ENCODE measurements at regions not wholly inside any gene's neighbourhood (a gene's known extent, or its start where the extent isn't known, plus 50 kb on each side); places are given as distances from the start of the nearest gene placed in this dataset.

DNA sequence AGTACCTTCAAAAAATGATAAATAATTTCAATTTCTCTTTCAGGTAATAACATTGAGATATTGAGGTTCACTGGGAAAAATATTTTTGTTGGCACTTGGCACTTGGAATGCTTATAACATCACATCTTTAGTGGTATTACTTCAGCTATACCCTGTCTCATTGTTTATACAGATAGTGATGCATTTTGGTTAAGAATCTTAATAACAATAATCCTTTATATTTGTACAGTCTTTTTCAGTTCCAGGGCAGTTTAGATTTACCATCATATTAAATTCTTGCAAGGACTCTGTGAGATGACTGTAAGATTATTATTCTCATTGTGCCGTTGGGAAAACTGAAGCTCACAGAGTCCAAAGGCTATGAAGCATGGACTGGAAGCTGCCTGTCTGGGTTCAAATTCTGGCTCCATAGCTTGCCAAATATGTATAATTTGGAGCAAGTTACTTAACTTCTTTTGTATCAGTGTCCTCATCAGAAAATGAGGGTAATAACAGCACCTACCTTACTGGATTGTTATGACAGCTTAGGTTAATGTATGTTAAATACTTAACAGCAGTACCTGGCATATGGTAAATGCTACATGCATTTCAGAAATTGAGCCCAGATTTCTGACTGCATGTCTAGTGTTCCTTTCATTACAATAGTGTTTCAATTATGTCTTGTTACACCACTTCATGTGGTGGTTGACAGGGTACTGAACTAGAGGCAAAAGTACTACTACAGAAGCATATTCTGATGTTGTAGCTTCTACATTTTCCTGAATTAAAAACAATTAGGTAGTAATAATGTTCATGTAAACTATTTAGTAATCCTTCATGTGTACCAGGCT lies 272.2 kb downstream of the PLK2 start:
- Histone ChIP-seq H3K4me3 (no peak overlapping the region), H3K9ac (no peak overlapping the region), H3K36me3 (no peaks in the 10 kb centered on the region), H3K4me1 (peaks cover 10% of the 10 kb centered on the region), H4K20me1 (ENCODE audit: low read depth) (no peaks in the 10 kb centered on the region), H3K79me2 (ENCODE audit: low read depth) (no peaks in the 10 kb centered on the region), H2AFZ (replicated peaks) (no peak overlapping the region), H3K9me3 (ENCODE audit: low read depth) (no peaks in the 10 kb centered on the region), H3F3A (ENCODE audit: low read depth) (no peaks in the 10 kb centered on the region), H3K27ac (no peak overlapping the region), H3K4me2 (no peak overlapping the region), H3K27me3 (no peaks in the 10 kb centered on the region)
- no peaks in the 10 kb centered on the region for H3K36me3 Mint-ChIP-seq
- no peak overlapping the region for H3K27ac Mint-ChIP-seq
- no peaks in the 10 kb centered on the region for H3K9me3 Mint-ChIP-seq
- no peak for TF ChIP-seq EZH2 (IDR thresholded peaks at IDR 0.05)
- no peaks in the 10 kb centered on the region for H3K27me3 Mint-ChIP-seq (ENCODE audit: insufficient read depth, low read depth)
- DNase-seq (ENCODE audit: low spot score), result no peak
- H3K4me1 Mint-ChIP-seq, result peaks cover 17% of the 10 kb centered on the region
- H3K4me3 Mint-ChIP-seq, result no peak overlapping the region

- no peak for DNase-seq (ENCODE audit: low spot score)
- H3K4me1 ChIP-seq, result peaks cover 16% of the 10 kb centered on the region
- H3F3A ChIP-seq (ENCODE audit: low read depth), result no peaks in the 10 kb centered on the region
- H3K4me3 ChIP-seq, result no peak overlapping the region
- no peak overlapping the region for H2AFZ ChIP-seq (replicated peaks)
- no peak overlapping the region for H3K27ac Mint-ChIP-seq
- H3K79me2 ChIP-seq (ENCODE audit: low read depth), result no peaks in the 10 kb centered on the region
- H3K9me3 Mint-ChIP-seq, result no peaks in the 10 kb centered on the region
- peaks cover 28% of the 10 kb centered on the region for H3K4me1 Mint-ChIP-seq
- no peaks in the 10 kb centered on the region for H3K27me3 ChIP-seq
- TF ChIP-seq CTCF (IDR thresholded peaks at IDR 0.05), result no peak
- TF ChIP-seq EZH2phosphoT487 (IDR thresholded peaks at IDR 0.05), result no peak
- no peak for TF ChIP-seq EZH2 (IDR thresholded peaks at IDR 0.05)
- H4K20me1 ChIP-seq (ENCODE audit: low read depth), result no peaks in the 10 kb centered on the region
- no peak overlapping the region for H3K27ac ChIP-seq
- no peak overlapping the region for H3K9ac ChIP-seq
- H3K36me3 Mint-ChIP-seq, result no peaks in the 10 kb centered on the region
- H3K36me3 ChIP-seq, result no peaks in the 10 kb centered on the region
- no peaks in the 10 kb centered on the region for H3K27me3 Mint-ChIP-seq (ENCODE audit: insufficient read depth, low read depth)
- H3K9me3 ChIP-seq (ENCODE audit: low read depth), result no peaks in the 10 kb centered on the region
- H3K4me2 ChIP-seq, result no peak overlapping the region
- no peak overlapping the region for H3K4me3 Mint-ChIP-seq
Measured at GRCh38 chr5:58185801-58186200, 274.1 kb downstream of the PLK2 start.

DNA sequence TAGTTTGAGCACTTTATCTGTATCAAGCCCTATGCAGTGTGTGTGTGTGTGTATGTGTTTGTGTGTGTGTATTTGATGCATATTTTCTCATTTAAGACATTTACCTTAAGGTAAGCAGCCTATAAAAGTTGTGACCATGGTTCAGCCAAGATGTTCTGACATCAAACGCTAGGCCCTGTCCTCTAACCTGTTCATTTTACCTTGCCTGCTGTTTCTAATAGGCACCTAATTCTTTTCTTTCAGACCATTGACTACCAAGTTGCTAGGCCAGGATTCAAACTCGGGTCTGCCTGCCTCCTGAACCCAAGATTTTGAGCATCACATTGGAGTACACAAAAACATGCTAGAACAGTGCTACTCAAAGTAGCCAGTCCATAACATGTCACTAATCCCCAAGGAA lies 274.5 kb downstream of the PLK2 start:
- H3K9me3 ChIP-seq (ENCODE audit: low read depth), result no peaks in the 10 kb centered on the region
- H3K79me2 ChIP-seq (ENCODE audit: low read depth), result no peaks in the 10 kb centered on the region
- Mint-ChIP-seq H3K36me3 (no peaks in the 10 kb centered on the region), H3K27me3 (ENCODE audit: insufficient read depth, low read depth) (no peaks in the 10 kb centered on the region), H3K4me3 (no peak overlapping the region), H3K27ac (no peak overlapping the region), H3K9me3 (no peaks in the 10 kb centered on the region), H3K4me1 (peaks cover 28% of the 10 kb centered on the region)
- H3K4me2 ChIP-seq, result no peak overlapping the region
- H3K27me3 ChIP-seq, result no peaks in the 10 kb centered on the region
- TF ChIP-seq EZH2 (IDR thresholded peaks at IDR 0.05) (no peak), CTCF (IDR thresholded peaks at IDR 0.05) (no peak), EZH2phosphoT487 (IDR thresholded peaks at IDR 0.05) (no peak)
- H2AFZ ChIP-seq (replicated peaks), result no peak overlapping the region
- H3K9ac ChIP-seq, result no peak overlapping the region
- H3K4me1 ChIP-seq, result peaks cover 16% of the 10 kb centered on the region
- H3F3A ChIP-seq (ENCODE audit: low read depth), result no peaks in the 10 kb centered on the region
- no peak overlapping the region for H3K4me3 ChIP-seq
- DNase-seq (ENCODE audit: low spot score), result no peak
- H3K36me3 ChIP-seq, result no peaks in the 10 kb centered on the region
- no peaks in the 10 kb centered on the region for H4K20me1 ChIP-seq (ENCODE audit: low read depth)
- no peak overlapping the region for H3K27ac ChIP-seq

DNA sequence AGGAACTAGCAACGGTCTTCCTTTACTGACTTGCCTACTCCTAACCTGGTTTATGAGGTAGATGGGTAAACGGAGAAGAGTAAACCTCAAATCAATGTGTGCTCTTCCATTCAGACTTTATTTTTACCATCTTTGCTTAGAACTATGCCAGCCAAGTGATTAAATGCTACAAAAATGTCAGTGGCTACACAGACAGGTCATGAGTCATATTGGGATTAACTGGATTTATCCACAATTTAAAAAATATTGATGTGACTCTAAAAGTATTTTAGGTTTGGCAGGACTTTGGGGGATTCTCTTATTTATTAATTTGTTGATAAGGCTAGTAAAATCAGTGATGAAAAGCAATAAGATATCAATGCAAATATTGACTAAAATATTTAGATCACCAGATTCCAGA lies 275.0 kb downstream of the PLK2 start:
- no peaks in the 10 kb centered on the region for H3K9me3 ChIP-seq (ENCODE audit: low read depth)
- H3K4me3 ChIP-seq, result no peak overlapping the region
- no peaks in the 10 kb centered on the region for H3K36me3 Mint-ChIP-seq
- no peaks in the 10 kb centered on the region for H3F3A ChIP-seq (ENCODE audit: low read depth)
- no peak overlapping the region for H2AFZ ChIP-seq (replicated peaks)
- H3K27me3 ChIP-seq, result no peaks in the 10 kb centered on the region
- H3K27me3 Mint-ChIP-seq (ENCODE audit: insufficient read depth, low read depth), result no peaks in the 10 kb centered on the region
- H3K79me2 ChIP-seq (ENCODE audit: low read depth), result no peaks in the 10 kb centered on the region
- peaks cover 24% of the 10 kb centered on the region for H3K4me1 Mint-ChIP-seq
- TF ChIP-seq EZH2phosphoT487 (IDR thresholded peaks at IDR 0.05) (no peak), EZH2 (IDR thresholded peaks at IDR 0.05) (no peak), CTCF (IDR thresholded peaks at IDR 0.05) (no peak)
- no peak overlapping the region for H3K4me3 Mint-ChIP-seq
- no peak overlapping the region for H3K4me2 ChIP-seq
- no peak for DNase-seq (ENCODE audit: low spot score)
- H3K4me1 ChIP-seq, result peaks cover 16% of the 10 kb centered on the region
- H3K27ac ChIP-seq, result no peak overlapping the region
- H3K27ac Mint-ChIP-seq, result no peak overlapping the region
- H3K36me3 ChIP-seq, result no peaks in the 10 kb centered on the region
- no peaks in the 10 kb centered on the region for H3K9me3 Mint-ChIP-seq
- H3K9ac ChIP-seq, result no peak overlapping the region
- no peaks in the 10 kb centered on the region for H4K20me1 ChIP-seq (ENCODE audit: low read depth)
